NCI-H226 (cell line): ENCODE measurements at regions not wholly inside any gene's neighbourhood (a gene's known extent, or its start where the extent isn't known, plus 50 kb on each side); places are given as distances from the start of the nearest gene placed in this dataset.

Experiments
- DNase-seq: peaks from one replicate; pipeline ENCODE4 v3.0.0-alpha.2; 2015

DNA sequence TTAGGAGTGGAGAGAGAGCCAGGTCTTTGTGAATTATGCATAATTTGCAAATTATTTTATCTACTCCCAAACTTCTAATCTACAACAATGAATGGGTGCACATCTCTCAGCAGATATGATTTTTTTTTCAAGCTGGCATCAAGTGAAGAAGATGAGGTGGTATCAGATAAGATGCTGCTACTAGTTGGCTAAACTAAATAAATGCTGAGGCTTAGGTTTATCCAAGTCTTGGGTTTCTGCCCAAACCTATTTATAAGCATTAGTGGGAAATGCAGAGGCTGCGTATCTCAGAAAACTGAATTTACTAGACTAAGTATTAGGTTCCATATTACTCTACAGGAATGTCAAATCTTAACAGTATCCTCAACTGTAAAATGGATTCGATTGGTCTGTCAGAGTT lies 703.0 kb upstream of the CELF2 start:
- no peak for DNase-seq

DNA sequence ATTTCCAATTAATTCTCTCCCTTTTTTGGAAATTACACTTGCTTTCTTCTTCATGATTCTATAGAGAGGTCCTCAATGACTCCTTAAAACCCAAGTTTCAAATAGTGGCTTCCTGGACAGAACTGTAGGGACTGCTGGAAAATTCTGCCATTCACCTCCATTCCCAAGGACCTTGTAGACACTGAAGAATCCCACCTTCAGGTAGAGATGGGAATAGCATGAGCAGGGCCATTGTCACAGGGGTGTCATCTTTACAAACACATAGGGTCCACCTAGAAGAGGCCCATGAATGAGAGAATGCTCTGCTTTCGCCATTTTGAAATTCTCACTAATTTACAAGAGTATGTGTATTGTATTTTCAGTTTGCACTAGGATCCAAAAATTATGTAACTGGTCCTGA lies 701.7 kb upstream of the CELF2 start:
- no peak for DNase-seq

DNA sequence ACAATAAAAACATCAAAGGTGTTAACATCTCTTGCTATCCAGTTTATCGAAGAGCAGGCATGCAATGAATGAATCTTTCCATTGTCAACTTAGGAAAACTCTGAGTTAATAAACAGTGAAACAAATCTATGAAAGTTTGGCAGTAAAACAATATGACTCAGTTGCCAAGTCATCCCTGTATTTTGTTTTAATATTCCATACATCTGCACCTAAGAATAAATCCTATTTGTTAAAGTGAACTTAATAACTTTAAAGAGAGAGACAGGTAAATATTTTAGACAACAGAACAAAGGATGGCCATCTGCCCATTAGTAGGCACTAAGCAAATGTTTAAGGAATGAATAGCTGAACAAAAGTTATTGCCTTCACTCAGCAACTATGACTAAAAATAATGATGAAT lies 700.5 kb upstream of the CELF2 start:
- no peak for DNase-seq

DNA sequence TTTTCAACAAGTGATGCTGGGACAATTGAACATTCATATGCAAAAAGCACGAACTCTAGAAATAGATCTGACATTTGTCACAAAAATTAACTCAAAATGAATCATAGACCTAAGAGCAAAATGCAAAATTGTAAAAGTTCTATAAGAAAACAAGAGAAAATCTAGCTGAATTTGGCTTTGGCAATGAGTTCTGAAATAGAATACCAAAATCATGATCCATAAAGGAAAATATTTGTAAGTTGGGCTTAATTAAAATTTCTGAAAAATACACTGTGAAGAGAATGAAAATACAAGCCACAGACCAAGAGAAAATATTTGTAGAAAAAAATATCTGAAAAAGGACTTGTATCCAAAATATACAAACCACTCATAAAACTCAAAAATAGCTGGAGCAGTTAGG lies 698.8 kb upstream of the CELF2 start:
- DNase-seq: no peak

DNA sequence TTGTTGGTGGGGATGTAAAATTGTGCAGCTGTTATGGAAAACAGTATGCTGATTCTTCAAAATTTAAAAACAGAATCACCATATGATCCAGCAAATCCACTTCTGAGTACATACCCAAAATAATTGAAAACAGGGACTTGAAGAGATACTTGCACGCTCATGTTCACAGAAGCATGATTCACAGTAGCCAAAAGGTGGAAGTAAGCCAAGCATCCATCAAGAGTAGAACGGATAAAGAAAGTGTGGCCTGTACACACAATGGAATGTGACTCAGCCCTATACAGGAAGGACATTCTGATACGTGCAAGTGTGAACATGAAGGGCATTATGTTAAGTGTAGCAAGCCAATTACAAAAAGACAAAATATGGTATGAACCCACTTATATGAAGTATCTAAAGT lies 696.7 kb upstream of the CELF2 start:
- DNase-seq: peak; percentile 44

DNA sequence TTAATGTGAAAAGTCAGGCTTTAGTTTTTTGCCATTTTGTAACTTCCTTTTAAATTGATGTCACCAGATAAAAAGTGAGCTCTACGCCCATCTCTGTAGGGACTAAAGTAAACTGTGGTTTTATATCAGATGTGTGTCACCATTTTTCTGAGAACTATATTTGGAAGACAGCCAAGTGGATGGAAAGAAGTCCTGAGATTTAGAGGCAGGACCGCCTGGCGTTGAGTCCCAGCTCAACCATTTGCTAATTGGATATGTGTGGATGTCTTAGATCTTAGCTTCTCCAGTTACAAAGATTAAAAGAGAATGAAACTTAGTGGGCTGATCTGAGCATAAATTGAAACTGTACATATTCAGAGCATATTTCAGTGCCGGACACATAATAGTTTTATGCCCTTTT lies 691.6 kb upstream of the CELF2 start:
- DNase-seq: no peak

DNA sequence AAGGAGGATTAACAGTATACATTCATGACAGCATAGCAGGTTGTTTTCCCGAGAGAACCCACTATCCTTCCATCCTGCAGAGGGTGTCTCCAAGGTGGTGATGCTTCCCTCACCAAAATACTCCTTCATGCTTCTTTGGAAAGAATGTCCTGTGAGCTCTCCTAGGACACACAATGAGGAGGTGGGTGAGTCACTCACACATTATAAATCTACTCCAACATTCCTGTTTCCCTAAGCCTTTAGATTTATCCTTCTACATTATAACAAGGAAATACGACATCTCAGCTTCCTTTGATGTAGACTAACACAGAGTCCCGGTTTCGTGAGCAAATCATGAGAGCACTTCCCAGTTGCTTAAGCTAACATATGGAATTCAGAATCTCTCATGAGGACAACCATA lies 689.7 kb upstream of the CELF2 start:
- DNase-seq: no peak

DNA sequence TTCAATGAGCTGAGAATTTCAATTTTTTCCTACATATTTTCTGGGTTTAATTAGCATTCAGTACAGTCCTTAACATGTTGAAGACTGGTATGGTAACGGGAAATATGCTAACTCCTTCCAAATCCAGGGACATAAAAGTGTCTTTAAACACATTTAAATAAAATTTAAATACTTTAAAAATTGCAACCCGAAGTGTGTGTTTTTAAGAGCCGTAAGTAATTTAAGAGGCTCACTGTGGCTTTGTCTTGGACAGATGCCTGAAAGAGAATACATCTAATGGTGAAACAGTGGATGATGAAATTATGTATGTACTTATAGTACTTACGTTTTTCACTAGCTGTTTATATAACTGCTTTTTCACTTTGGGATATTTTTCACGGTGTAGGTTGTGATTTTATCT lies 687.3 kb upstream of the CELF2 start:
- no peak for DNase-seq

DNA sequence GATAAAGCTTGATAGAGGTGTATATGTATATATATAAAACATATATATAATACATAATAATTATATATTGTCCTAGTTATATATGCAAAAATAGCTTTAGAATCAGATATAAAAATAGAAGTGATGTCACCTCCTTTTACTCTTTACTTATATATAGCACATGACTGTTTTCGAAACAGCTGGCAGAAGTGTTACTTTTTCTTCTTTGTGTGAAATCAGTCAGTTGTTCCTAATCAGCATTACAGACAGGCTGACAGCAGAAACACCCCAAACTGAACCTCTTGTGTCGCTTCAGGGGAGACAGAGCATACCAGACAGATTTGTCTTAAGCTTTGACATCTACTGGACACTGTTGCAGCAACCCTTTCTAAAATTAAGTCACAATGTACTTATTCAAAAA lies 684.9 kb upstream of the CELF2 start:
- DNase-seq: no peak

DNA sequence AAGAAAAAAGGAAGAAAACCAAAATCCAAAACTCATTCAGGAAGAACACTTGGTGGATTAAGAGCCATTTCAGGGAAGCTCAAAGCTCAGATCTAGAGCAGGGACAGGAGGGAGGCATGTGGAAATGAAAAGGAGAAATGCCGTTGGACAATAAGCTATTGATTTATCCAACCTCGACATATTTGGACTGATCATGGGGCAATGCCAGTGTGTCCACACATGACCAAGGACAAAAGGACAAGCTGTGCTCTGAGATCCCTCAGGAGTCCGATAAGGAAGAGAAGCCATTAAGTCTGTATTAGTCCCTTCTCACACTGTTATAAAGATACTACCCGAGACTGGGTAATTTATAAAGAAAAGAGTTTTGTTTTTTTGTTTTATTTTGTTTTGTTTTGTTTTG lies 684.0 kb upstream of the CELF2 start:
- DNase-seq: no peak

DNA sequence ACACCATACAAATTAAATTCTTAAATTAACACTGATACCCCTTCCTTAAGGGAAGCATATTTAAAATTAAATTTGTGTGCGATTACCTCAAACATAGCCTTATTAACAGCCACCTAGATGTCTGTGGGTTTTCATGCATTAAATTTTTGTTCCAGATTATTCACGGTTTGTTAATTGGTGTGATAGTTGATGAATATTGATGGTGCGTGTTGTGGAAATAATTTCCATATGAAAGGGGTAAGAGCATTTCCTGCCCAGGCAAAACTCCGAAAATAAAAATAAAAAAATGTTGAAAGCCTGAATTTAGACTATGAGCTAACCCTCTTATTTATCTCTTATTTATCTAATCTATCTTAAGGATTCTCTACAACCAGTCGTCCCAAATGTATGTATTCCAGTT lies 679.3 kb upstream of the CELF2 start:
- no peak for DNase-seq

DNA sequence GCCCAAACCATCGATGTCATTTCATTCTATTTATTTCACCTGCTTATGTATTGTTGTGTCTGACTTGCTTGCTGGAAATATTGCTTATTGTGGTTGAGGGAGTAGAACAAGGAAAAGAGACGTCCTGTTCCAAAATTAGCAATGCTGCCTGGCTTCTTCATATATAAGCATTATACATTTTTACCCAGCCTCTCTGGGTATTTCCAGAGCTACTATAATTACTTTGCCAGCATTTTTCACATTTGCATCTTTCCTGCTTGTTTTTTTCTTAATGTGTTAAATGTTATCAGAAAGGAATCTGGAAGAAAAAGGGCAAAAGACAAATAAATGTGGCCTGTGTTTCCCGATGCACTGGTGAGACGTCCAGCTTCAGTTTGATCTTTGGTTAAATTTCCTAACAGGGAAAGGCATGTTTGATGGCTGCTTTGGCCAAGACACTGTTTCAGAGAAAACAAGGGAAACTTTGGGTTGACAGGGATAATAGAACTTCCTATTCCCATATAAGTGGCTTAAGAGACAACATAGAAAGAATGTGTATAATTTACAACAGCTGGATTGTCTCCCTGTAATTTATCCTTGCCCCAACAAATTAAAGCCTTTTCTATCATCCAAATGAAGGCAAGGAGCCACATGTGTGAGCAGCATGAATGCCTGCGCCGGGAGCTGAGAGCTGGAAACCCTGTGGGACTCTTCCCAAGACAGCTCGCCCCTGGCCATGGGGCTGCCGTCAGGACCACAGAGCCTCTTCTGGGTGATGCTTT lies 671.1 kb upstream of the CELF2 start:
- no peak for DNase-seq

DNA sequence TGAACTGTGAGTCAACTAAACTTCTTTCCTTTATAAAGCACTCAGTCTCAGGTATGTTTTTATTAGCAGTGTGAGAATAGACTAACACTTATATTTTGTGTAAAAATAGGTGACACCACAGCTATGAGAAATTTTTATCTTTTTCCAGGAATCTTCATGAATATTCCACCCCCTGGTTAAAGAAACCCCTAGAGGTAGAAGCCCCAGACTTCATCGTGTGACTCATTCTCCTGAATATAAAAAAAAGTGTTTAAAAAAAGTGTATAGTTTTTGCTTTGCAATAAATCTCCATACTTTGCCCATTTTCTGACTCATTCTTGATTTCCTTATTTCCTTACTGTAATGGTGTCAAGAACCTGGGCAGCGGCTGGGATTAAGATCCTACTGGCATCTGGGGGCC lies 667.6 kb upstream of the CELF2 start:
- no peak for DNase-seq

DNA sequence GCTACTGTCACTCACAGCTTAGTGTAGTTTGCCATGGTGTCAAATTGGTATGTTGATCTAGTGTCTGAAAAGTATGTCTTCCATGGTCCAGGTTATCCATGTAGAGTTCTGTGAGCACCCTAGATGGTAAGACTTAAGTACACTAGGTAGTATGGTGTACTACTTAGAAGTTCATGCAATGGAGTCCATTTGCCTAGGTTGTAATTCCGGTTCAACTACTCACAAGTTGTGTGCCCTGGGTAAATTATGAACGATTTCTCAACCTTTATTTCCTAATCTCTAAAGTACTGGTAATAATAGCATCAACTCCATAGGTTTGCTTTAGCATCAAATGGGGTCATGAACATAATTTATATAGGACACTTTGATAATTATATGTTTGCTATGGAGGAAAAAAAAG lies 666.2 kb upstream of the CELF2 start:
- DNase-seq: no peak

DNA sequence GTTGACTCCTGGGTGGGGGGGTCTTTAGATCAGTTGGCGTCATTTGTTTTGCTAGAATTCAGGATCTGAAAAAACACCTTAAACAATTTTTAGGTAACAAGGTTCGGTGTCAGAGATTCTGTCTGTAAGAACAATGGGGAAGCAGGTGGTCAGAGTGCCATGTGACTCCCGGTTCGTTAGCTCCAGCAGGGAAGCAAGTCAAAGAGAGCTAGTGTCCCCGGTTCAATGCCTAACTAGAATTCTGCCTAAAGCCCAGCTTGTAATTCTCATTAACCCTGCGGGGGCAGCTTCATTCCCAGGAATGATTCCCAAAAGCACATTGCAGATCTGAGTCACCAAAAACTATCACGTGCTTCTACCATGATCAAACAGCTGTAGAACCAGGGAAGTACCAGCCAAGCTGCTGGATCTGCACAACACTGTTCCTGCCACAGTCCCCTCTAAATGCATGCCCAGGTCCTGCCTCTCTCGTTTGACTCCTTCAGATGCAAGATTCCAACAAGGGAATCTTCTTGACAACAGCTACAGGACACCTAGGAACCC lies 664.3 kb upstream of the CELF2 start:
- DNase-seq: no peak

DNA sequence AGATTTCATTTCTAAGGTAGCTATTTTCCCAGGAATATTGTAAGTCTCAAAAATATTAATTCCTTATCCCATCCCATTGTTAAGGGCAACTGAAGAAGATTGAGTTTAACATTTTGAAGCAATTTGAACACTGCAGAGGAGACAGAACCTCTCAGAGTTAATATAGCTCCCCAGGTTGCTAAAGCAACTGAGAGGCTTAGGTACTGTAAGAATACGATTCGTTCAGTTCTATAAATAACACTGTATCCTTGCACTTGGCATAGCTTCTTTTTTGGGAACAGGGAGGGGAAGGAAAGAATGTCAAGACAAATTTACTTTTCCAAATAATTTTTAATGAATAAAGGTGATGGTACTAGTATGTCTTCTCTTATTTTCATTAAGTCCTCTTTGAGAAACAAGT lies 658.4 kb upstream of the CELF2 start:
- DNase-seq: no peak

DNA sequence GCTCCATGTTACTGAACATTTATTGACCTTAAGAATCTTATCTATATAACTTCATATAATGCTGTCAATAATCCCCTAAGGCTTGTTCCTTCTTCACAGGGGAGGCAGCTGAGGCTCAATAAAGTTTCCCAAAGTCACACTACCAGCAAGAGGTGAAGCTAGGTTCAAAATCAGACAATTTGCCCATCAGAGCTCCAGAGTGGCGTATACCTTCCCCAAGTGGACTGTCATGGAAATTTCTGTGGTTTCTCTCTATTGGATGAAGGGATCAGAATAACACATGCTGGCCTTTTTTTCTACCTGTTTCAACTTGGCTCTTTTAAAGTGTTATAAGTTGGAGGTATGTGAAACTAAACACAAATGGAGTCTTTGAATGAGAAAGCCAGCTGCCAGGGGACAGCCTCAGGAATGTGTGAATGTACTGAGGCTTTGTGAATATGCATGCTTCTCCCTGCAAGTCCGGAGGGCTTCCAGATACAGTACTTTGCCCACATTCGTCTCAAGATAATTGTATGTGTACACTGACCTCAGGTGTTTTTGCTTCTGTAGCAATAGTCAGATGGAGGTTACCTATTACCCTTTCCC lies 656.3 kb upstream of the CELF2 start:
- DNase-seq: no peak

DNA sequence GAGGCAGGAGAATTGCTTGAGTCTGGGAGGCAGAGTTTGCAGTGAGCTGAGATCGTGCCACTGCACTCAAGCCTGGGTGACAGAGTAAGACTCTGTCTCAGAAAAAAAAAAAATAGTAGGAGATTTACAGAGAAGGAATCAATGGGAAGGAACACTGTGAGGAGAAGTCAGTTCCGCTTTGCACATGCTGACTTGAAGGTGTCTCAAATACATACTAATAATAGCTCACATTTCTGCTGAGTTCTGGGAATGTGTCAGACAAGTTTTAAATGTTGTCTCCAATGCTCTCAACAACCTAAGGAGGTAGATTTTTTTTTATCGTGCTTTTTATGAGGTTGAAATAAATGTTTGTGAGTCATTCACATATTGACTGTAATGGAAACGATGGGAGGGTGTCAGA lies 654.9 kb upstream of the CELF2 start:
- no peak for DNase-seq

DNA sequence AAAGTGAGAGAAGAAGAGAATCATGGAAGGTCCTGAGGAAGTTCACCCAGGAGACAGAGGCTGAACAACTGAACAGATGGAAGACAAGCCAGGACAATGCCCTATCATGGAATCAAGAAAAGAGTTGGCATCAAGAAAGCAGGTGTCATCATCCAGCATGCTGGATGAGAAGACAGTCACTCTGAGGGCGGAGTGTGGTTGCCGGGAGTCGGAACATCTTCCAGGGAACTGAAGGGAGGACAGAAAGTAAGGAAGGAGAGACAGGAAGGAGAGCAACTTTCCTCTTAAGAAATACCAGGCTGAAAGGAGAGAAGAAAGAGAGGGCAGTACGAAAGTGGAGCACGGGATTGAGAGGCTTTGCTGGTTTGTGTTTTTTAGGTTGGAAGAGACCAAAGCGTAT lies 654.5 kb upstream of the CELF2 start:
- DNase-seq: no peak

DNA sequence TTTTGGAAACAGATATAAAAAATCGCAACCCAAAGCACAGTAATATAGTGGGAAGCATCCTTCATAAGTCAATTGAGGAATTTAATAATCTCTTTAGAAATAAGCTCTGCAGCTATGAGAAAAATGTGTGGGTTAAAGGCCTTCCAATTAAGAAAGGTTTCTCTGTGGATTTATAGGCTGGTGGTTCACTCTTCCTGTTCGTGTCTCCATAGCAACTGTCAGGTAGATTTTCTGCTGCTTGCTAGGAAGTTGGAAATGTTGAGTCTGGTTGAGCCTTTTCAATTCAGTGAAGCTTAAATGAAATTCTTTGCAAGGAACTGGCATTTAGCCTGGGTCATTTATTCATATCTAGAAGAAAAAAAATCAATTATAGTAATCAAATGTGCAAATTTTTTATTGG lies 652.8 kb upstream of the CELF2 start:
- no peak for DNase-seq

DNA sequence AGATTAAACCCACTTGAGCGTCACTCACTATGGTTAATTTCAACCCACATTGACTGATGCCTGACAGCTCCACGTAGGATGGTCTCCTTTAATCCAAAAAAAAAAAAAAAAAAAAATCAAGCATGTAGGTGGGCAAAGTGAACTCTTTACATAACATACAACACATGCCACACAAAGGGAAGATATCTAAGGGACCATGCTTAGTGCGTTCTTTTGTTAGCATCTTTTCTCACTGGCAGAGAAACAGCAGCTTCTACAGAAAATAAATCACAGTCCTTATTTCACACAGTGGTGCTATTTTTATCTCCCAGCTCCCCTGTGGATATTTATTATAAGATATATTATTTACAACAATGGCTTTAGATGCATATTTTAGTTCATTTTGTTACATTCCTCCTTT lies 652.0 kb upstream of the CELF2 start:
- DNase-seq: no peak

DNA sequence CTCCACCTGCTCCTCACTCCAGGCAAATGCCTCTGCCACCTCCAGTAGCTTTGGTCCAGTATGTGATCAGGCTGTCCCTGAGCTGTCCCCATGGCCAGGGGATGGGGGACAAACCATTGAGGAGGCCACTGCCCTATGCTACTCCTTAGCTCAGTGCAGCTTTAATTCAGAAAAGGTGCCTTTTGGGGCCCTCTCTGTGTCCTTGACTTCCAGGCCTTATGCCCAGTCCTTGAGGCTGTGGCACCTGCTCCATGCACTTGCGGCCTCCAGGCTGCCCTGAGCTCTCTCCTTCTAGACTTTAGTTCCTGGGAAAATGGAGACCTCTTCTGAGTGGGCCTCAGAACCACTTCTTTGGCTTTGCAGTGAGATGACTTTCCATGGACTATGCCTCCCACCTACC lies 650.8 kb upstream of the CELF2 start:
- DNase-seq: no peak

DNA sequence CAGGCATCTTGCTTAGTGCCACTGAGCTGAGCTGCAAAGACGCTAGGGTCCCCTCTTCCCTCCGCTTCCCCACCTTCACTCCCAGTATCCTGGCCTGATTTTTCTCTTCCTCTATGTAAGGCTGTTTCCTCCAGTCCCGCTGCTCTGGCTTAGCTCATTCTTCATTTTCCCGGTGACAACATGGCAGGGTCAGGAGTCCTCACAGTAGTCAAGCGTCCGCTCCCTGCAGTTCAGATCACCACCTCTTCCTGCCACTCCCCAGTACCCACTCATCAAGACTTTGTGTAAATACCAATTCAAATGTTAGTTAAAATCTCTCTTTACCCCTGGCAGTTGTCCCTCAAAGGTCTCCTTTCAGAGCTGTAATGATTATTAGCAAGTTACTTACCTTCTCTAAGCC lies 650.4 kb upstream of the CELF2 start:
- no peak for DNase-seq

DNA sequence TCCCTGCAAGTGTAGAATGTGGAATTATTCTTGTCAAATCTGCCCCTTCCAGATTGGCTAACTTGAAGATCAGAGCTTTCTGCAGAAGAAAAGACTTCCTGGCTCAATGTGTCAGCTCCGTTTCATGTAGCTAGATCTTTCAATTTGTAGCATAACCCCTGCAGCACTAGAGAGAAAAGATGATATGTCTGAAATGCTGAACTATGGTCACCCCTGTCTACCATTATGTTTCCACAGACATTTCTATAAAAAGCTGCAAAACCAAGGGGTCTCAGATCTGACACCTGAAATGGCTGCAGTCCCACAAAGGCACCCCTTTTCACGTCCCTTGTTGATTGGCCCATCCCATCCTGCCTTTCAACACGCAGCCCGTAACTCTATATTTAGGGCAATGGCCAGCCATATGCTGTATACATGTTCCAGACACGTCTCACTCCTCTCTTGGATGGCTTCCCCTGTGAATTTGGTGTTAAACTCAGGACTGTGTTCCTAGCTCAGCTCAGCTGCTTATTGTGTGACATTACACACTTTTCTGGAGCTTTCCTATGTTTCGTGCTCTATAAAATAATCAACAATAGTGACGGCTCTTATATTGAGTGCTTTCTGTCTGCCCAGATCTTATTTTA lies 648.6 kb upstream of the CELF2 start:
- DNase-seq: no peak

DNA sequence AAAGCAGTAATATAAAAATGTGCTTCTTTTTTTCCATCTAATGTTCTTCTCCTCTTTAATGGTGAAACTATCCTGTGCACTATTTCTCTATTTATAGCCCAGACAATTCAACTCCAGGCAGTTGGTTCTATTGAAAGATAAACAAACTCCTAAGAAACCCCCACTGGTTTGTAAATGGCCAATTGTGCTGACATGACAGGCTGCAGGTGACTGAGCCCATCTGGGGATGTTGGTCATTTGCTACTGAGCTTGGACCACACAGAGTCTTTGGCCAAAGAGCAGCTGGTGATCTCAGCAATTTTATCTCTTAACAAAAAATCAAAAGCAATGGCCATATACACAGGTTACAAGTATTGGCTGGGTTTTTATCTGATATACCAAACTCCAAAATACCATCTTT lies 631.8 kb upstream of the CELF2 start:
- DNase-seq: no peak
